ENCODE measurements at regions not wholly inside any gene's neighbourhood (a gene's known extent, or its start where the extent isn't known, plus 50 kb on each side); places are given as distances from the start of the nearest gene placed in this dataset.

GRCh38 chr21:16302851-16303282 is 573.1 kb downstream of the USP25 start:
- in situ Hi-C loops (cut with HindIII; ENCODE audit: low pct_ligation_motif_present, low sequenced_read_pairs), result no loop called here
- peak; percentile 89 for DNase-seq
- Histone ChIP-seq H3K27ac (peak overlapping the region; percentile 75), H3K36me3 (replicated peaks) (no peaks in the 10 kb centered on the region), H3K27me3 (replicated peaks) (no peaks in the 10 kb centered on the region), H3K4me3 (ENCODE audit: low read depth, low read length) (no peak overlapping the region)
- TF ChIP-seq CTCF (IDR thresholded peaks at IDR 0.05; ENCODE audit: low read depth, low read length, missing control alignments), result no peak

- no peaks in the 10 kb centered on the region for H3K36me3 ChIP-seq (replicated peaks)
- H3K4me3 ChIP-seq (ENCODE audit: low read depth, low read length), result no peak overlapping the region
- no peaks in the 10 kb centered on the region for H3K27me3 ChIP-seq (replicated peaks)
- in situ Hi-C loops (cut with HindIII; ENCODE audit: low pct_ligation_motif_present, low sequenced_read_pairs), result no loop called here
- H3K27ac ChIP-seq, result no peak overlapping the region
- no peak for DNase-seq
- TF ChIP-seq CTCF (IDR thresholded peaks at IDR 0.05; ENCODE audit: low read depth, low read length, missing control alignments), result no peak
Observed at GRCh38 chr21:16304174-16305095, 574.7 kb downstream of the USP25 start.

- Histone ChIP-seq H3K27me3 (replicated peaks) (no peaks in the 10 kb centered on the region), H3K4me3 (ENCODE audit: low read depth, low read length) (peak overlapping the region; percentile 27), H3K36me3 (replicated peaks) (no peaks in the 10 kb centered on the region), H3K27ac (peak overlapping the region; percentile 43)
- in situ Hi-C loops (cut with HindIII; ENCODE audit: low pct_ligation_motif_present, low sequenced_read_pairs), result no loop called here
- DNase-seq, result peak; percentile 18
- TF ChIP-seq CTCF (IDR thresholded peaks at IDR 0.05; ENCODE audit: low read depth, low read length, missing control alignments), result no peak
Observed at GRCh38 chr21:16305686-16306085, 575.9 kb downstream of the USP25 start.

DNA sequence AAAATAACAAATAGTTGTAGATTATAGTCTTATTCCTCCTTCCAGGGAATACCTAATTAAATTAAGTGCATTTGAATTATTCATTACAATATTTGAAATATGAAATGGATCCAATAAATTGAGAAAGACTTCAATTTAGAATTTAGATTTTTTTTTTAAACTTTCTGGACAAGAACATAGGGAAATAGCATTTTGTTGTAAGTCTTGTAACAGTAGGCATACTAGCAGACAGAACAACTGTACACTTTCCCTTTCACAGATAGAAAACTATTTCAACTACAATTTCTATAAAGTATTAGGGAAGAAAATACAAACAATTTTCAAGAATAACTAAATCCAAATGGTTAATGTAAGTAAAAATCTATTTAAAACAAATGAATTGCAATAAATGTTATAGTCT is 577.5 kb downstream of the USP25 start:
- DNase-seq, result no peak
- no peak overlapping the region for H3K27ac ChIP-seq
- in situ Hi-C loops (cut with HindIII; ENCODE audit: low pct_ligation_motif_present, low sequenced_read_pairs), result no loop called here

DNA sequence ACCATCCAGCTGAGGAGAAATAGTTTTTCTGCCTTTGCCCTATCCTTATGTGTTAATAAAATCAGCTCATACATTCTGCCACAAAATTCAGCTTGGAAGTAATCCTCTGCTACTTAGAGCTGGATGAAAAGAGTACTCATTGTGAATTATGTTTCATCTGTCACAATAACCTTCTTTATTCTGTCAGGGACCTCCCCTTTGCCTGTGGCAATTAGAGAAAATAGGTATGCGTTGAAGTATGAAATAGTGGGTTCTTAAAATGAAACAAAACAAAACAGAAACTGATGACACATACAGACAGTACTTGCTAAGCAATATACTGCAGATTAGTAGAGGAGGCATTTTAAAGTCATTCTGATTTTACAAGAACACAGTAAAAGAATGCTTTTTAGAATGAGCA is 578.5 kb downstream of the USP25 start:
- Histone ChIP-seq H3K27ac (peak overlapping the region; percentile 32), H3K36me3 (replicated peaks) (no peaks in the 10 kb centered on the region), H3K27me3 (replicated peaks) (no peaks in the 10 kb centered on the region), H3K4me3 (ENCODE audit: low read depth, low read length) (peak overlapping the region; percentile 39)
- TF ChIP-seq CTCF (IDR thresholded peaks at IDR 0.05; ENCODE audit: low read depth, low read length, missing control alignments), result no peak
- DNase-seq, result no peak
- in situ Hi-C loops (cut with HindIII; ENCODE audit: low pct_ligation_motif_present, low sequenced_read_pairs), result no loop called here

More for the DNA sequence above, 577.5 kb downstream of the USP25 start:
- Histone ChIP-seq H3K4me3 (ENCODE audit: low read depth, low read length) (peak overlapping the region; percentile 6), H3K36me3 (replicated peaks) (no peaks in the 10 kb centered on the region), H3K27me3 (replicated peaks) (no peaks in the 10 kb centered on the region)
- TF ChIP-seq CTCF (IDR thresholded peaks at IDR 0.05; ENCODE audit: low read depth, low read length, missing control alignments), result no peak
